ENCODE measurements at regions not wholly inside any gene's neighbourhood (a gene's known extent, or its start where the extent isn't known, plus 50 kb on each side); places are given as distances from the start of the nearest gene placed in this dataset.

GRCh38 chr10:129330211-129330610 lies 136.8 kb upstream of the MGMT start:
- intact Hi-C loops (cut with DNase I): no loop called here
- Histone ChIP-seq H3K4me3 (no peak overlapping the region), H3K4me1 (no peaks in the 10 kb centered on the region), H3K27ac (no peak overlapping the region), H3K36me3 (no peaks in the 10 kb centered on the region), H3K9me3 (no peaks in the 10 kb centered on the region), H3K27me3 (no peaks in the 10 kb centered on the region)
- no peak for DNase-seq (ENCODE audit: extremely low spot score in 2 of 2)
- TF ChIP-seq POLR2AphosphoS5 (IDR thresholded peaks at IDR 0.05; ENCODE audit: insufficient read depth in 1 of 2, low read depth in 1 of 2) (no peak), CTCF (IDR thresholded peaks at IDR 0.05) (no peak), POLR2A (IDR thresholded peaks at IDR 0.05) (no peak)

GRCh38 chr10:129331207-129331838 lies 135.7 kb upstream of the MGMT start:
- H3K9me3 ChIP-seq: no peaks in the 10 kb centered on the region
- H3K4me1 ChIP-seq: no peaks in the 10 kb centered on the region
- H3K27me3 ChIP-seq: no peaks in the 10 kb centered on the region
- H3K36me3 ChIP-seq: no peaks in the 10 kb centered on the region
- no peak overlapping the region for H3K27ac ChIP-seq
- TF ChIP-seq CTCF (IDR thresholded peaks at IDR 0.05) (no peak), POLR2A (IDR thresholded peaks at IDR 0.05) (no peak), POLR2AphosphoS5 (IDR thresholded peaks at IDR 0.05; ENCODE audit: insufficient read depth in 1 of 2, low read depth in 1 of 2) (no peak)
- intact Hi-C loops (cut with DNase I): no loop called here
- no peak overlapping the region for H3K4me3 ChIP-seq
- no peak for DNase-seq (ENCODE audit: extremely low spot score in 2 of 2)

GRCh38 chr10:129331839-129332220 lies 135.2 kb upstream of the MGMT start:
- intact Hi-C loops (cut with DNase I): no loop called here
- no peak for DNase-seq (ENCODE audit: extremely low spot score in 2 of 2)
- no peak overlapping the region for H3K27ac ChIP-seq

GRCh38 chr10:129332476-129332875 lies 134.6 kb upstream of the MGMT start:
- Histone ChIP-seq H3K4me3 (no peak overlapping the region), H3K9me3 (no peaks in the 10 kb centered on the region), H3K27me3 (no peaks in the 10 kb centered on the region), H3K27ac (no peak overlapping the region), H3K4me1 (no peaks in the 10 kb centered on the region), H3K36me3 (no peaks in the 10 kb centered on the region)
- TF ChIP-seq CTCF (IDR thresholded peaks at IDR 0.05) (no peak), POLR2A (IDR thresholded peaks at IDR 0.05) (no peak), POLR2AphosphoS5 (IDR thresholded peaks at IDR 0.05; ENCODE audit: insufficient read depth in 1 of 2, low read depth in 1 of 2) (no peak)
- intact Hi-C loops (cut with DNase I): no loop called here
- no peak for DNase-seq (ENCODE audit: extremely low spot score in 2 of 2)

More at GRCh38 chr10:129331839-129332220, 135.2 kb upstream of the MGMT start:
- no peak for TF ChIP-seq CTCF (IDR thresholded peaks at IDR 0.05)
- TF ChIP-seq POLR2AphosphoS5 (IDR thresholded peaks at IDR 0.05; ENCODE audit: insufficient read depth in 1 of 2, low read depth in 1 of 2): no peak
- TF ChIP-seq POLR2A (IDR thresholded peaks at IDR 0.05): no peak
- no peaks in the 10 kb centered on the region for H3K36me3 ChIP-seq
- H3K4me1 ChIP-seq: no peaks in the 10 kb centered on the region
- H3K4me3 ChIP-seq: no peak overlapping the region
- no peaks in the 10 kb centered on the region for H3K9me3 ChIP-seq
- no peaks in the 10 kb centered on the region for H3K27me3 ChIP-seq

DNA sequence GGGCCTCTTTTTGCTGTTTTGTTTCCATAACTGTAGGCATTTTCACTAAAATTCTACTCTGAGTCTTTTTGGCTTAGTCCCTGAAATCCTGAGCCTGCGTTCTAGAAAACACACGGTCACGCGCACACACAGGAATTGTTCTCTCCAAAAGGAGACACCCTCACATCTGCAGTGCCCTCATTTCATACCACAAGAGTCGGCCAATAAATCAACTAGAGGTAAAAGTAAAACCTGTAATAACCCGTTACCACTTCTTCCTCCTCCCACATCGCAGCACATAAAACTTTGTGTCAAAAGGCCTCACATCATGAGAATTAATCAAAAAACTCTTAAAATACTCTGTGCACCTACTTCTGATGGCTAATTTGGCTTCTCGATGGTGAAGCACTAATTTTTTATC lies 133.3 kb upstream of the MGMT start:
- Histone ChIP-seq H3K4me1 (no peaks in the 10 kb centered on the region), H3K27ac (no peak overlapping the region), H3K4me3 (no peak overlapping the region), H3K9me3 (no peaks in the 10 kb centered on the region), H3K27me3 (no peaks in the 10 kb centered on the region), H3K36me3 (no peaks in the 10 kb centered on the region)
- intact Hi-C loops (cut with DNase I): no loop called here
- TF ChIP-seq POLR2AphosphoS5 (IDR thresholded peaks at IDR 0.05; ENCODE audit: insufficient read depth in 1 of 2, low read depth in 1 of 2): no peak
- no peak for TF ChIP-seq POLR2A (IDR thresholded peaks at IDR 0.05)
- no peak for TF ChIP-seq CTCF (IDR thresholded peaks at IDR 0.05)
- no peak for DNase-seq (ENCODE audit: extremely low spot score in 2 of 2)
